Activated T-cell treated with anti-CD3 and anti-CD28 coated beads, Interleukin-2, amount 50 U/mL, for 24 hours (primary cell): ENCODE measurements at regions not wholly inside any gene's neighbourhood (a gene's known extent, or its start where the extent isn't known, plus 50 kb on each side); places are given as distances from the start of the nearest gene placed in this dataset.
"Not testable (repeated sequence)": the region's sequence is repeated elsewhere in the genome, so short reads cannot be mapped to it uniquely, and the experiment has no call there.

ENCODE experiments used
- DNase-seq: peaks from one replicate; pipeline ENCODE4 v3.0.0-alpha.2; 2020
- H3K27ac Mint-ChIP-seq: 2 replicates; pipeline ENCODE4 v1.8.0; 2020; ENCODE audit warnings: mild to moderate bottlenecking, mixed read lengths
- H3K27me3 Mint-ChIP-seq: 2 replicates; pipeline ENCODE4 v1.8.0; 2020; ENCODE audit warnings: mixed read lengths
- H3K36me3 Mint-ChIP-seq: 2 replicates; pipeline ENCODE4 v1.8.0; 2020; ENCODE audit warnings: low read depth, mixed read lengths
- H3K4me1 Mint-ChIP-seq: 2 replicates; pipeline ENCODE4 v1.8.0; 2020; ENCODE audit warnings: low read depth, mixed read lengths
- H3K4me3 Mint-ChIP-seq: 2 replicates; pipeline ENCODE4 v1.8.0; 2020; ENCODE audit warnings: mild to moderate bottlenecking, moderate library complexity, mixed read lengths
- H3K9me3 Mint-ChIP-seq: 2 replicates; pipeline ENCODE4 v1.8.0; 2020; ENCODE audit warnings: mixed read lengths

DNA sequence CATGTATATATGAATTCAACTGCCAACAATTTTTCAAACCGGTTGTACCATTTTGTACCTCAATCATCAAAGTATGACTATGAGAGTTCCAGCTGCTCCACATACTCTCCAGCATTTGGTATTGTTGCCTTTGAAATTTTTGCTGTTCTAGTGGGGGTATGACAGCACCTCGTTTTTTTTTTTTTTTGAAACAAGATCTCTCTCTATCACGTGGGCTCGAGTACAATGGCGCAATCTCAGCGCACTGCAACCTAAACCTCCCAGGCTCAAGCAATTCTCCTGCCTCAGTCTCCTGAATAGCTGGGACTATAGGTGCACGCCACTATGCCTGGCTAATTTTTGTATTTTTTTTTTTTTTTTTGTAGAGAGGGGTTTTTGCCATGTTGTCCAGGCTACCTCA is 144.7 kb upstream of the JARID2 start:
- Mint-ChIP-seq H3K4me3 (no peak overlapping the region), H3K27me3 (no peaks in the 10 kb centered on the region), H3K36me3 (no peaks in the 10 kb centered on the region), H3K27ac (no peak overlapping the region), H3K9me3 (peaks cover 5% of the 10 kb centered on the region), H3K4me1 (peaks cover 5% of the 10 kb centered on the region)
- no peak for DNase-seq

GRCh38 chr6:15102241-15102640 is 143.6 kb upstream of the JARID2 start:
- no peak overlapping the region for H3K4me3 Mint-ChIP-seq
- no peak overlapping the region for H3K27ac Mint-ChIP-seq
- no peaks in the 10 kb centered on the region for H3K4me1 Mint-ChIP-seq
- H3K9me3 Mint-ChIP-seq: peaks cover 11% of the 10 kb centered on the region
- peaks cover 4% of the 10 kb centered on the region for H3K27me3 Mint-ChIP-seq
- DNase-seq: no peak
- H3K36me3 Mint-ChIP-seq: peaks cover 3% of the 10 kb centered on the region

GRCh38 chr6:15106958-15107643 is 138.8 kb upstream of the JARID2 start:
- no peak for DNase-seq
- Mint-ChIP-seq H3K36me3 (peaks cover 3% of the 10 kb centered on the region), H3K4me1 (no peaks in the 10 kb centered on the region), H3K27ac (no peak overlapping the region), H3K27me3 (peaks cover 4% of the 10 kb centered on the region), H3K4me3 (no peak overlapping the region), H3K9me3 (peaks cover 11% of the 10 kb centered on the region)

- Mint-ChIP-seq H3K27ac (no peak overlapping the region), H3K4me1 (no peaks in the 10 kb centered on the region), H3K27me3 (peaks cover 4% of the 10 kb centered on the region), H3K36me3 (peaks cover 3% of the 10 kb centered on the region), H3K4me3 (no peak overlapping the region), H3K9me3 (peaks cover 11% of the 10 kb centered on the region)
- DNase-seq: no peak
Observed at GRCh38 chr6:15107644-15108382, 138.1 kb upstream of the JARID2 start.

GRCh38 chr6:15108383-15108715 is 137.5 kb upstream of the JARID2 start:
- no peak overlapping the region for H3K27ac Mint-ChIP-seq
- H3K4me3 Mint-ChIP-seq: no peak overlapping the region
- peaks cover 11% of the 10 kb centered on the region for H3K9me3 Mint-ChIP-seq
- H3K36me3 Mint-ChIP-seq: peaks cover 3% of the 10 kb centered on the region
- H3K27me3 Mint-ChIP-seq: peaks cover 4% of the 10 kb centered on the region
- DNase-seq: no peak
- no peaks in the 10 kb centered on the region for H3K4me1 Mint-ChIP-seq

GRCh38 chr6:15109338-15110090 is 136.4 kb upstream of the JARID2 start:
- H3K36me3 Mint-ChIP-seq: peaks cover 3% of the 10 kb centered on the region

DNA sequence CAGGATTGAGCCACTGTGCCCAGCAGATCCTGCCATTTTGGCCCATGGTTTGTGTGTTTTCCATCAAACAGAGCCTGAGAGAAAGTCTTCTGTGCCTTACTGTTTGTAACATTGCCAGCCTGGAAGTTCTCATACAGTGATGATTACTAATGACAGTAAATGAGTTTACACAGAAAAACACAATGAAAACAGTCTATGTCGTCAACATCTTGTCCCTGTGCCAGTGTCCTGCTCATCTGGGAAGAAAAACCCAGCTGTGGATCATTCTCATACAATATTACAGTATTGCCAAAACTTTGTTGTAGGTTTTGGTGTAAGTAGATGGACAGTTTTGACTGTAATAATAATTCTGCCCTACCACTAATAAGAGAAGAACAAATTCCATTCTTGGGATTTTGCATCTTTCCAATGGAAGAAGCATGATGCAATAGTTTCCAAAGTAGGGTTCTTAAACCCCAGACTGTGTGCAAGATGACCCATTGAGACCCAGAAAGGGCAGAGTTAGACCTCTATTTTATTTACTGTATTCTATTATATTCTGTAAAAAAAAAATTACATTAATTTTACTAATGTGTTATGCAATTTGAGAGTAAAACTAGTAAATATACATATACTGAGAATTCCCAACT is 135.0 kb upstream of the JARID2 start:
- Mint-ChIP-seq H3K9me3 (peaks cover 7% of the 10 kb centered on the region), H3K27me3 (peaks cover 4% of the 10 kb centered on the region), H3K27ac (no peak overlapping the region), H3K4me1 (no peaks in the 10 kb centered on the region), H3K36me3 (peaks cover 3% of the 10 kb centered on the region), H3K4me3 (no peak overlapping the region)
- no peak for DNase-seq

More at GRCh38 chr6:15109338-15110090, 136.4 kb upstream of the JARID2 start:
- Mint-ChIP-seq H3K9me3 (peaks cover 11% of the 10 kb centered on the region), H3K4me1 (no peaks in the 10 kb centered on the region), H3K27me3 (peaks cover 4% of the 10 kb centered on the region), H3K27ac (no peak overlapping the region), H3K4me3 (no peak overlapping the region)
- DNase-seq: no peak

DNA sequence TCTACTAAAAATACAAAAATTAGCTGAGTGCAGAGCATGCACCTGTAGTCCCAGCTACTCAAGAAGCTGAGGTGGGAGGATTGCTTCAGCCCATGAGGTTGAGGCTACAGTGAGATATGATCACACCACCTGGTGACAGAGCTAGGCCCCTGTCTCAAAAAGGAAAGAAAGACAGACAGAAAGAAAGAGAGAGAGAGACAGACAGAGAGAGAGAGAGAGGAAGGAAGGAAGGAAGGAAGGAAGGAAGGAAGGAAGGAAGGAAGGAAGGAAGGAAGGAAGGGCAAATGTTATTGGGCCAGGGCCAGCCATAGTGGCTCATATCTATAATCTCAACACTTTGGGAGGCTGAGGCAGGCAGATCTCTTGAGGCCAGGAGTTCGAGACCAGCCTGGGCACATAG is 134.3 kb upstream of the JARID2 start:
- DNase-seq, H3K9me3 Mint-ChIP-seq, H3K36me3 Mint-ChIP-seq, H3K4me1 Mint-ChIP-seq, H3K4me3 Mint-ChIP-seq, H3K27ac Mint-ChIP-seq, H3K27me3 Mint-ChIP-seq: not testable (repeated sequence)

DNA sequence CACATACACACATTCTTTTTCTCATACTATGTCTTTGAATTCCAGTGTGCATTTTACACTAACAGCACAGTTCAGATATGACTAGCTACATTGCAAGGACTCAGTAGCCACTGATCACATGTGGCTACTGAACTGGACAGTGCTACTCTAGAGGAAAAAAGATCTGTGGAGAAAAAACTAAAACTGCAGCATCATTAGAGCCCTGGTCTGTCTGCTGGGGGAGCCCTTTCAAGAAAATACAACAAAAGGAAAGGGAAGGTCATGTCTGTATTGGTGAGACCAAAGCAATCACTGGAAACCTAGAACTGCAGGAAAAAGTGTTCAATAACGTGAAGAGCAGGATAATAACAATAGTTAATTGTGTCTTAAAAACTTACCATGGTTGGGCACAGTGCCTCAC is 132.3 kb upstream of the JARID2 start:
- no peaks in the 10 kb centered on the region for H3K36me3 Mint-ChIP-seq
- no peak overlapping the region for H3K4me3 Mint-ChIP-seq
- H3K4me1 Mint-ChIP-seq: no peaks in the 10 kb centered on the region
- H3K9me3 Mint-ChIP-seq: no peaks in the 10 kb centered on the region
- H3K27me3 Mint-ChIP-seq: no peaks in the 10 kb centered on the region
- H3K27ac Mint-ChIP-seq: no peak overlapping the region
- no peak for DNase-seq

DNA sequence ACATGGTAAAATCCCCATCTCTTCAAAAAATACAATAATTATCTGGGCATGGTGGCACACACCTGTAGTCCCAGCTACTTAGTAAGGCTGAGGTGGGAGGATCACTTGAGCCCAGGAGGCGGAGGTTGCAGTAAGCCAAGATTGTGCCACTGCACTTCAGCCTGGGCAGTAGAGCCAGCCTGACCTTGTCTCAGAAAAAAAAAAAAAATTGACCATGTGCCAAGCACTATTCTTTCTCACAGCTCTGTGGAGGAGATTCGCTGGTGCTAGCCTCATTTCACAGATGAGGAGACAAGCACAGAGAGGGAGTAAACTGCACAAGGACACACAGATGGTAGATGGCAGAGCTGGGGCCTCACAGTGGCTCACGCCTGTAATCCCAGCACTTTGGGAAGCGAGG is 131.8 kb upstream of the JARID2 start:
- Mint-ChIP-seq H3K4me1 (no peaks in the 10 kb centered on the region), H3K4me3 (no peak overlapping the region), H3K27me3 (no peaks in the 10 kb centered on the region), H3K27ac (no peak overlapping the region), H3K36me3 (no peaks in the 10 kb centered on the region), H3K9me3 (no peaks in the 10 kb centered on the region)
- DNase-seq: no peak

DNA sequence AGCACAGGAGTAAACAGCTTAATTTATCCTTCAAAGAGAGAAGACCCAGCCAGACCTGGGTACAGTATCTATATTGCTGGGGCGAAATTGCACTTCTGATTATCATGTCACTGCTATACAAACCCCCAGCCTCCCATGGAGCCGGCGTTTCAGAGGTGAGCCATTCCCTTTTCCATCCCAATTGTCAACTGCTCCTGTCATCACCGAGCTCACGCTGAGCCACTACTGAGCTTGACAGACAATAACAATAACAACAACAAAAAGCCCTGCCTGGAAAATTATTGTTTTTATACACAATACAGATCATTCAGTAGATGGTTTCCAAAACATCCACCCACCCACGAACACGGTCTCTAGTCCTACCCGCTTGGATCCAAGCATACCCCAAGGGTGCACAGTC is 129.0 kb upstream of the JARID2 start:
- no peaks in the 10 kb centered on the region for H3K36me3 Mint-ChIP-seq
- no peak overlapping the region for H3K27ac Mint-ChIP-seq
- no peak for DNase-seq
- no peak overlapping the region for H3K4me3 Mint-ChIP-seq
- H3K4me1 Mint-ChIP-seq: peaks cover 5% of the 10 kb centered on the region
- no peaks in the 10 kb centered on the region for H3K9me3 Mint-ChIP-seq
- H3K27me3 Mint-ChIP-seq: no peaks in the 10 kb centered on the region

DNA sequence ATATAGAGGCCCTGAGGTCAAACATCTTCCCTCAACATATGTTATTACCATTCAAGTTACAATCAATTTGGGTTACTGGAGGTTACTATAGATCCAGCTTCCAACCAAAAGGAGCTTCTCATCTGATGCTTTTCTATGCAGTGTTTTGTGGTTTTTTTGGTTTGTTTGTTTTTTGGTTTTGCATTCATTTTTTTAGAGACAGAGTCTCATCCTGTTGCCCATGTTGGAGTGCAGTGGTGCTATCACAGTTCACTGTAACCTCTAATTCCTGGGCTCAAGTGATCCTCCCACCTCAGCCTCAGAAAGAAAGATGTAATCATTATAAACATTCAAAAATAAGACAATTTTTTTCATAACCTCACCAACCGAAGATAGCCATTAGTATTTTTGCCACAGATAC is 124.4 kb upstream of the JARID2 start:
- Mint-ChIP-seq H3K4me3 (no peak overlapping the region), H3K4me1 (peaks cover 9% of the 10 kb centered on the region), H3K27ac (no peak overlapping the region), H3K36me3 (no peaks in the 10 kb centered on the region), H3K9me3 (no peaks in the 10 kb centered on the region), H3K27me3 (no peaks in the 10 kb centered on the region)
- no peak for DNase-seq

- Mint-ChIP-seq H3K4me1 (peaks cover 9% of the 10 kb centered on the region), H3K27ac (no peak overlapping the region), H3K9me3 (no peaks in the 10 kb centered on the region), H3K27me3 (no peaks in the 10 kb centered on the region), H3K36me3 (no peaks in the 10 kb centered on the region), H3K4me3 (no peak overlapping the region)
- no peak for DNase-seq
Observed at GRCh38 chr6:15121977-15122550, 123.8 kb upstream of the JARID2 start.

- H3K27ac Mint-ChIP-seq: peak overlapping the region; percentile 87
- DNase-seq: peak; percentile 35
- H3K36me3 Mint-ChIP-seq: no peaks in the 10 kb centered on the region
- H3K9me3 Mint-ChIP-seq: no peaks in the 10 kb centered on the region
- no peaks in the 10 kb centered on the region for H3K27me3 Mint-ChIP-seq
- H3K4me3 Mint-ChIP-seq: peak overlapping the region; percentile 37
- peaks cover 35% of the 10 kb centered on the region for H3K4me1 Mint-ChIP-seq
Observed at GRCh38 chr6:15129887-15130286, 116.0 kb upstream of the JARID2 start.
